Urinary bladder (tissue), 3 donors: ENCODE measurements at regions not wholly inside any gene's neighbourhood (a gene's known extent, or its start where the extent isn't known, plus 50 kb on each side); places are given as distances from the start of the nearest gene placed in this dataset.

Experiments used
- DNase-seq: peaks from one replicate; pipeline ENCODE4 v3.0.0-alpha.2; 2015; ENCODE audit errors: extremely low spot score
- H3K27ac ChIP-seq: one replicate; pipeline ENCODE4 v1.5.1; 2013; ENCODE audit warnings: low read depth, mild to moderate bottlenecking, moderate library complexity
- H3K36me3 ChIP-seq: one replicate; pipeline ENCODE4 v1.6.1; 2013; ENCODE audit warnings: mild to moderate bottlenecking, moderate library complexity; ENCODE audit not compliant: insufficient read depth
- H3K4me1 ChIP-seq: one replicate; pipeline ENCODE4 v1.6.1; 2013; ENCODE audit warnings: mild to moderate bottlenecking, moderate library complexity; ENCODE audit not compliant: insufficient read depth
- H3K4me3 ChIP-seq: one replicate; pipeline ENCODE4 v1.5.1; 2013; ENCODE audit warnings: low read depth, low read length
- WGBS: extraction: QIAGEN DNeasy Blood & Tissue Kit; methylation state at CpG from one replicate; pipeline ENCODE4 v1.1.7; 2013; 5-methylcytosine and 5-hydroxymethylcytosine counted together
- donor health status: healthy with polysubstance abuse.
- donor health status: healthy.

DNA sequence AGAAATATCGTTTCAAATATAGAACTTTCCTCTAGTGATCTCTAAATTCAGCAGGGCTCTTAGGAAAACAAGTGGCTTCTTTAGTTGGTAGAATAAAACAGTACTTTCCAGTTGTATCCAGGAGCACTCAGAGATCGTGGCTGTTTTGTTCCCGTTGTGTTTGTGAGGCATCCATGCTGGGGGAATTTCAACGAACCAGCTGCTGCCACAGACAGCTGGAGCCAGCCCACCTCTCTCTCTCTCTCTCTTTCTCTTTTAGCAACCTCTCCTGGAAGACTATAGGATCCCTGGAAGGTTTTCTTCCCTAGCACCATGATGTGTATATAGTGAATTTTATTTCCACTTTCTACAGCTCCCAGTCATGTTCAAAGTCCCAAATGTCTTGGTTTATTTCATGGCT, 1116.0 kb upstream of the SEMA6A start:
- WGBS, result 60% methylated on average over 4 of the region's 4 CpGs
- H3K27ac ChIP-seq, result no peak overlapping the region
- DNase-seq, result no peak

DNA sequence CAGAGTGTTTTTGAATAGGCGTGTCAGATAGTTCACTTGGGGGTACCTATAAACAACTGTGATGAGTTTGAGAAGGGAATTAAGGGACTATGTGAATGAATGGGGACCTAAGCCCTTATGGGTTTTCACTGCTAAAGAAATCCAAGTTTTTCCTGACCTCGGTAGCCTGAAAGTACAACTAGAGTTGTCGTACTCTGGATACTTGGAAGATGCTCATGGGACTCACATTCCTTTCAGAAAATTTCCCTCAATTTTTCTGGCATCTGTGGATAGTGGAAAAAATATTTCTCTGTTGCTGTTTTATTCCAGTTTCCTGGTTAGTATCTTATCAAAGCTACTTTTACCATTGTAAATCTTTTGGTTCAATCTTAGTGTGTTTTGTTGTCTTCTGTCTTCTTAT, 1112.3 kb upstream of the SEMA6A start:
- Histone ChIP-seq H3K4me3 (no peak overlapping the region), H3K36me3 (no peaks in the 10 kb centered on the region), H3K27ac (no peak overlapping the region), H3K4me1 (no peaks in the 10 kb centered on the region)
- WGBS, result 82% methylated on average over 3 of the region's 3 CpGs
- no peak for DNase-seq

More for the DNA sequence above, 1116.0 kb upstream of the SEMA6A start:
- Histone ChIP-seq H3K36me3 (no peaks in the 10 kb centered on the region), H3K4me1 (no peaks in the 10 kb centered on the region), H3K4me3 (no peak overlapping the region)

DNA sequence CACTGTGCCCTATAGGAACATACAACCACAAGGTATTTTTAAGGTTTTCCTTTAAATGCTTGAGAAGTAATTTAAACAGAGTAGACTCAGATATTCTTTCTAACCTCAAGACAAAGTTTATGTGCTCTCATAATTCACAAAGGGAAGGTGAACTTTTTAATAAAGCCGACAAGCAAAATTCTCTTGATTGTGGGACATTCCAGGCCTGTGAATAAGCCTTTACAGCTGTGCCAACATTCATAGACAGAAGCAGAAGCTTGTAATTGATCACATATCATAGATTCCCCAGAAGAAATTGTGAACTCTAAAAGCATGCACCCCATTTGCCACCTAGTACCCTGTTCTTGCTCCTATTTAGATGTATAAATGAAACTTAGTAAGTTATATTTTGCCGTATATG, 1107.8 kb upstream of the SEMA6A start:
- no peaks in the 10 kb centered on the region for H3K36me3 ChIP-seq
- no peaks in the 10 kb centered on the region for H3K4me1 ChIP-seq
- 80% methylated on average over 2 of the region's 2 CpGs for WGBS
- no peak for DNase-seq
- no peak overlapping the region for H3K4me3 ChIP-seq
- no peak overlapping the region for H3K27ac ChIP-seq

DNA sequence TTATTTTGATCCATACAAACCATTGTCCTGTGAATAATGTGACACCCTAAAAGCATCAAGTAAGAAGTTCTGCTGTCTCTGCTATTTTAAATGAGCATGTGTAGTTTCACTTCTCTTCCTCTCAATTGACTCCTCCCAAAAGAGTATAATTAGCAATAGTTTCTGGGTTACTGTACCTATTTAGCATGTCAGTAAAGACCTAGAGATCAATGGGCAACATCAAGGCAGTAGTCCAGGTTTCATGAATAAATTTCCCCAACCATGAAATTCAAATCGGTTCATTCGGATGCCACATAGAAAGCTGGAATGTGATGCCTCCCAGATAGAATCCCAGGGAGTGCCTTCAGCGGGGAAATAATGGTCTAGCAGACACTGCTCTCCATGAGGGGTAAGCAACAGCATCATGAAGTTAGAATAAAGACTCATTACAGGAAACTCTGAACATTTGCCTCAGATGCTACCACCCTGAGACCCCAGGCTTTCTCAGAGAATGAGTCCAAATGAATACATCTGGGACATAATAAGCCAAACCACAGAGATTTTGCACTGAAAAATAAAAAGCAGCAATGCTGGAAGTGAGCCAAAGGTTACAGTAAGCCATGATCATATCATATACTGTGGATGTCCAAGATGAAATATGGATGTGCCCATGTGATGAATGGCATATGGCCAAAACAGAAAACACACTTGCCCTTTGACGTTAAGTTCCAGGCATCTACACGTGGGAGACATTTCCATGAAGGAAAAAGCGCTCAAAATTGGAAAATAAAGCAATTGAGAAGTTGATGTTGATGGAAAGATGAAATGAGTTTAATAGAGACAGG, 1107.0 kb upstream of the SEMA6A start:
- Histone ChIP-seq H3K36me3 (no peaks in the 10 kb centered on the region), H3K27ac (no peak overlapping the region), H3K4me1 (no peaks in the 10 kb centered on the region), H3K4me3 (no peak overlapping the region)
- no peak for DNase-seq
- 83% methylated on average over 6 of the region's 6 CpGs for WGBS

DNA sequence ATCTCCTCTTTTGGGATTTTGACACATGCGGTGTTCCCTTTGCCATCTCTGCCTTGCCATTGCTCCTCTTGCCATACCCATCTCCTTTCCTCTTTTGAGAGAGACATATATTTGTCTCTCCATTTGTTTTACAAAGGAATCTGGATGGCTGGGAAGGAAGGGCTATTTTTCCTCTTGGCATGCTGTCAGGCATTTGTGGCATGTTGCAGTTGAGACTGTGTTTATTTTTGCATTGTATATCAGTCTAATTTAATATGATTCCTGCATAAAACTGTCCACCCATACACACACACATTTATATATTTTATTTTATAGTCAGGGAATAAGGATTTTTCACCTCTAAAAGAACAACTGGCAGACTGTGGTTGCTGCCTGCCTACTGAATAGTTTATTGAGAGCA, 1105.8 kb upstream of the SEMA6A start:
- Histone ChIP-seq H3K27ac (no peak overlapping the region), H3K4me3 (no peak overlapping the region), H3K36me3 (no peaks in the 10 kb centered on the region), H3K4me1 (no peaks in the 10 kb centered on the region)
- 87% methylated on average over 1 of the region's 1 CpG for WGBS
- no peak for DNase-seq

DNA sequence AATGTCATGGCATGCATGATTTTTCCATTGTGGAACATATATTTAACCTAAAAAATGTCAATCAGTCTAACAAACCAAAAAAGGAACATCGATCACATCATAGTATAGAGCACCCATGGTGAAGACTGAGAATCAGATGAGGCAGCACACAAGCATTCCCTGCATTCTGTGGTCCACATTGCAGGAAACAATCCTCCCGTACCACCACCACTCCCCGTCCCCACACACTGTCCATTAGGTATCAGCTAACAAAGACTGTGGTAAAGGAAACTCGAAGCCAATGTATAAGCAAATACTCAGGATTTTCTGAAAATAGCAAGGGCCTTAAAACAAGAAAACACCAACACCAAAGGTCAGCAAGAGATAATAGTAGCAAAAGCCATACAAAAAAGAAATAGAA, 1104.4 kb upstream of the SEMA6A start:
- Histone ChIP-seq H3K36me3 (no peaks in the 10 kb centered on the region), H3K4me3 (no peak overlapping the region), H3K27ac (no peak overlapping the region), H3K4me1 (no peaks in the 10 kb centered on the region)
- WGBS, result 96% methylated on average over 4 of the region's 4 CpGs
- DNase-seq, result no peak

DNA sequence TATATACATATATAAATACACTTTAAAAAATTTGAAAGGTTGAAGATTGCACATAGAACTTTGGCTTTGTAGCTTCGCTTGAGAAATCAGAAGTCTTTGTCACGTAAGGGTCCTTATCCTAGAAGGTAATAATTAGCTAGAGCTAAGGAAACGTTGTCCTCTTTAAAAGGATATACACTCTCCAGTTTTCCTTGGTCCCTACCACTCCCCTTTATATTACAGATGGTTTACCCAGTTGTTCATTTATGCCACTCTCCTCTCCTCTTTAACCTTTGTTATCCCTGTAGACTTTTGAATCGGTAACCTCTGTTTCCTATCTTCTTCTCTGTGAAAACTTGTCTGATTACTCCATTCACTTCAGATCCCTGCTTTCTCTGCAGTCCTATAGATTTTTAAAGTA, 1101.0 kb upstream of the SEMA6A start:
- no peak overlapping the region for H3K4me3 ChIP-seq
- DNase-seq, result no peak
- WGBS, result 94% methylated on average over 4 of the region's 4 CpGs

DNA sequence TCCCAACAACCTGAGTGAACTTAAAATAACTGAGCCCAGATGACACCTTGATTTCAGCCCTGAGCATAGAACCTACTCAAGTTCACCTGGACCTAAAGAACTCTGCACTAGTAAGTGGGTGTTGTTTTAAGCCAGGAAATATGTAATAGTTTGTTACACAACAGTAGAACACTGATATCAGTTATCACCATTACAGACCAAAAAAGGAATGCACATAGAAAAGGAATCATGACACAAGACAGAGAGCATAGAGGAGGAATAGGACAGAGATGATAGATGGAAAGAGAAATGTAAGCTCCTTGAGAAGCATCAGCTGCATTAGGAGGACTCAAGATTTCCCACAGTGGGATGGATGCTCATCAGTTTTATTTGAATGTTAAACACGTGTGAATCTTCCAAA, 1096.9 kb upstream of the SEMA6A start:
- no peak for DNase-seq
- no peaks in the 10 kb centered on the region for H3K4me1 ChIP-seq
- H3K27ac ChIP-seq, result no peak overlapping the region
- 83% methylated on average over 1 of the region's 1 CpG for WGBS
- H3K4me3 ChIP-seq, result no peak overlapping the region
- H3K36me3 ChIP-seq, result no peaks in the 10 kb centered on the region

More for the DNA sequence above, 1101.0 kb upstream of the SEMA6A start:
- Histone ChIP-seq H3K4me1 (no peaks in the 10 kb centered on the region), H3K27ac (no peak overlapping the region), H3K36me3 (no peaks in the 10 kb centered on the region)

DNA sequence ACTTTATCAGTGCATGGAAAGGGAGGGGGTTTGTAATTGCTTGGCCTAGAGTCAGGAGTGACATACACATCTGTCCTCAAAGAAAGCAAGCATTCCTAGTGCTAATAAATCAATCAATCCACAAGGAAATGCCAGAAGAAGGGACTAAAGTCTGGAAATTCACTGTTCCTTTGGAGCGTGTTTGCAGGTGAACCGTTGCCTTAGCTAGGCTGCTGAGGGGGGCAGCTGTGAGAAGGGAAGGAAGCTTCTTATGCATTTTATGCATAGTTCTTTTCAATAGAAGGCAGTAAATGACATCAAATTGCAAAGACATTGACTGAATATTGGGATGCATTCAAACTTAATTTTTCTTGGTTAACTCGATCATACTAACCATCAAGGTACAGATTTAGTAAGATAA, 1092.5 kb upstream of the SEMA6A start:
- WGBS, result 63% methylated on average over 3 of the region's 3 CpGs

DNA sequence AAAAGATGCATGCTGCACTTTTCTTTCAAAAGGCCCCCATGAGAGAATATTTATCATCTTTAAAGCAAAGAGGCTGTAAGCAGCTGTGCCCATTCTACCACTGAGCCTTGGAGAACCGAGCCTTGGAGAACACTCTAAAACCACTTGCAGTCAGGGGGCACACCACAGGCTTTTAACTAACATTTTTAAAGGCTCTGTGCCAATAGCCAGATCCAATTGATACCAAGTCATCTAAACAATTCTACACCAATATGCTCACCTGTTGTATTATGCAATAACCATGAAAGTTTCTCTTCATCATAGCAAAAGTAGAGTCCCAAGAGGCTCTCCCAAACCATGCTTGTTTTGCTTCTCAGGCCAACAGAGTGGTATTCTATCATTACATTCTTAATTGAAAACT, 1090.5 kb upstream of the SEMA6A start:
- Histone ChIP-seq H3K4me1 (no peaks in the 10 kb centered on the region), H3K36me3 (no peaks in the 10 kb centered on the region), H3K4me3 (no peak overlapping the region), H3K27ac (no peak overlapping the region)
- DNase-seq, result no peak
- WGBS, result 86% methylated on average over 1 of the region's 1 CpG

More for the DNA sequence above, 1092.5 kb upstream of the SEMA6A start:
- H3K27ac ChIP-seq, result no peak overlapping the region
- H3K4me1 ChIP-seq, result no peaks in the 10 kb centered on the region
- no peak for DNase-seq
- no peak overlapping the region for H3K4me3 ChIP-seq
- no peaks in the 10 kb centered on the region for H3K36me3 ChIP-seq

DNA sequence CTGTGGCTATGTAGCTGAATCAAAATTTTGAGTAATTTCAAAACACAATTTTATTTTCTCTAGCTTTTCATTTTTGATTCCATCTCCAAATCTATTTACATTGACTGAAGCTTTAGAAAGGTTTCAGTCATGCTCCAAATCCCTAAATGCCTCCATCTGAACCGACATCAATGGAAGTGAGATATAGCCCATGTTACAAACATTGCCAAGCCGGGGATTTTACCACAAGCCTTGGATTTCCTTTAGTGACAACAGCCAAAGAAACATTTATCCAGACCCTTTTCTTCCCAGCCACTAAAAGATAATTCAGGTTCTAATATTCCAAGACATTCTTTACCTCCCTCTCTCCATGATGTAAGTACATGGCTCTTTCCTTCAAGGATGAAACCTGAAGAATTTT, 1087.7 kb upstream of the SEMA6A start:
- 65% methylated on average over 2 of the region's 2 CpGs for WGBS
- DNase-seq, result no peak
- H3K4me3 ChIP-seq, result no peak overlapping the region
- no peaks in the 10 kb centered on the region for H3K4me1 ChIP-seq
- no peaks in the 10 kb centered on the region for H3K36me3 ChIP-seq
- no peak overlapping the region for H3K27ac ChIP-seq

DNA sequence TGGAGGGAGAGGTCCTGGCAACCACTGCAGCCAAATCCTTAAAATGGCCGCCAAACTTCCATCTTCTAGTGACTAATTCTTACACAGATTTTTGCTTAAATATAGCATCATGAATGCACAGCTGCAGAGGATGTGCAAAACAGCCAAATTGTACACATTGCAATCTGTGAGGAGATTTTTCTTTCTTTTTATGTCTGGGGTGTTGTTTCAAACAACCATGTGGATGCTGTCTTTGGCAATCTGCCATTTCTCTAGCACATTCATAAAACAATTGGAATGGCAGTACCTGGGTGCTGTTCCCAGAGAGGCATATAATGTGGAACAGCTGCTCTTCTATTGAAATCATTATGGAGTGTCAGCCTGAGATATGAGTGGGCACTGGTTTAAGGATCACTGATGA, 1082.9 kb upstream of the SEMA6A start:
- Histone ChIP-seq H3K27ac (no peak overlapping the region), H3K4me1 (no peaks in the 10 kb centered on the region), H3K4me3 (no peak overlapping the region), H3K36me3 (no peaks in the 10 kb centered on the region)
- DNase-seq, result no peak
- WGBS, result 51% methylated on average over 1 of the region's 1 CpG

DNA sequence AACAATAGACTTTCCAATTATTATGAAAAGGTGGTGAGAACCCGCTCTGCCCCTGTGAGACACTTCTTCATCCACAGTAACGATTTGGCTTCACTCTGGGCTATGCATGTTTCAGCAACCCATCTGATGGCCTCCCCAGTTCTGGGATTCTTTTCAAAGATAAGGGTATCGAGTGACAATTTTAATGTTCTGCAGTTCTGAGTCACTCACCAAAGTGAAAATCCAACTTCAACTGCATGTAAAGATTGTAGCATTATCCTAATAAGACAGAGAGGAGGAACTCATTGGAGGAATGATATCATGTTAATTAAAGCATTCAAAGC, 1078.3 kb upstream of the SEMA6A start:
- Histone ChIP-seq H3K27ac (no peak overlapping the region), H3K4me3 (no peak overlapping the region), H3K36me3 (no peaks in the 10 kb centered on the region), H3K4me1 (no peaks in the 10 kb centered on the region)
- 80% methylated on average over 3 of the region's 3 CpGs for WGBS
- no peak for DNase-seq

DNA sequence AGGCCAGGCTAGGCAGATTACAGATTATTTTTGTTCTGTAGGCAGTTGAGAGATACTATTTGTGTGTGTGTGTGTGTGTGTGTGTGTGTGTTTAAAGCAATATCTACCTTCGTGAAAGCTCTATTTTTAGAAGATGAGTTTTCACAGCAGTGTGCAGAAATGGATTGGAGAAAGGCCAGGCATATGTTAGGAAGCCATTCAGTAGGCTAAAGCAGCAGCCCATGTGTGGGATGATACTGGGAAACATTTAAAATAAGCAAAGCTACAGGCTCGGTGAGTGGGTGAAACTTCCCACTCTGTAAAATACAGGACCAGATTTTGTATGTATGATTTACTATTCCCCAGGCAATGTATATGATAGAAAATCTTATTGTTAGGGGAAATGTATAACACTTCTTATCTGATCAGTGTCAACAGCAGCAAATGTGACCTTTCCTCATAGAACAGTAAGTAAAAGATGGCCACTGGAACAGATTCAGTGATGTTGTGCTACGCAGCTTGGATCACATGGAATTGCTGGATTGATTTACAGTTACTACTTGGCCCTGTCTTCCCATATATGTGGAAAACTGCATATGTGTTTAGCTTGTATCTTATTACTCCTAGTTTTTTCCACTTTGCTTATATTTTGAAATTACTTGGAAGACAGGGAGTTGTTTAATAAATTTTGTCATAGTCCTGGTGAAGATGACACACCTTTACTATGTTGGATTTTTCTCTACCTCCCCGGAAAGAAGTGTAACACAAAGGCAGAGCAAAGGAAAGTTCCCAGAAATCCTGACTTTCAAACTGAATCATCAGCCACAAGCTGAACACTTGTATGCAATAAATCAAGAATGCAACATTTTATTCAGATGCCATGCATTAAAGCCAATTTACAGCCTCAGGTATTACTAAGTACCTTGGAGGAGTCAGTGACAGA, 1077.7 kb upstream of the SEMA6A start:
- peak; percentile 36 for DNase-seq
- no peak overlapping the region for H3K4me3 ChIP-seq
- no peaks in the 10 kb centered on the region for H3K36me3 ChIP-seq
- no peak overlapping the region for H3K27ac ChIP-seq
- 49% methylated on average over 4 of the region's 4 CpGs for WGBS
- H3K4me1 ChIP-seq, result no peaks in the 10 kb centered on the region
